ENCODE measurements at regions not wholly inside any gene's neighbourhood (a gene's known extent, or its start where the extent isn't known, plus 50 kb on each side); places are given as distances from the start of the nearest gene placed in this dataset.

DNA sequence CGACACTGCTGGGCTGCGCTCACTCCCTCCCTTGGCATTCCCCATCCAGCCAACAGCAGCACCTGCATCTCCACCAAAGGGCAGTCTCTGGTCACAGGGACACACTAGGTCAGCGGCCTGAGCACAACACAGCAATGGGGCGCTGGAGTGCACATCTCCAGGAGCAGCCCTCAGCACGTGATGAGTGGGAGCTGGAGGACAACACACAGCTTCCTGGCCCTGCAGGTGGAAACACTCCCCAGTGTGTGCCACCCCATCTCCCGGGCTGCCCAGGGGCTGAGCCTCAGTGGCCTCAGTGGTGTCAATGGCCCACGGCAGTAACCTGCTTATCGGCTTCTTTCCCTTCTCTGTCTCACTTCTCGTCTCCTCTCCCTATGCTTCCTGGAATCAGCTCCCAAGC is 96.8 kb upstream of the VSTM2B start:
- TF ChIP-seq, protein P1, sequence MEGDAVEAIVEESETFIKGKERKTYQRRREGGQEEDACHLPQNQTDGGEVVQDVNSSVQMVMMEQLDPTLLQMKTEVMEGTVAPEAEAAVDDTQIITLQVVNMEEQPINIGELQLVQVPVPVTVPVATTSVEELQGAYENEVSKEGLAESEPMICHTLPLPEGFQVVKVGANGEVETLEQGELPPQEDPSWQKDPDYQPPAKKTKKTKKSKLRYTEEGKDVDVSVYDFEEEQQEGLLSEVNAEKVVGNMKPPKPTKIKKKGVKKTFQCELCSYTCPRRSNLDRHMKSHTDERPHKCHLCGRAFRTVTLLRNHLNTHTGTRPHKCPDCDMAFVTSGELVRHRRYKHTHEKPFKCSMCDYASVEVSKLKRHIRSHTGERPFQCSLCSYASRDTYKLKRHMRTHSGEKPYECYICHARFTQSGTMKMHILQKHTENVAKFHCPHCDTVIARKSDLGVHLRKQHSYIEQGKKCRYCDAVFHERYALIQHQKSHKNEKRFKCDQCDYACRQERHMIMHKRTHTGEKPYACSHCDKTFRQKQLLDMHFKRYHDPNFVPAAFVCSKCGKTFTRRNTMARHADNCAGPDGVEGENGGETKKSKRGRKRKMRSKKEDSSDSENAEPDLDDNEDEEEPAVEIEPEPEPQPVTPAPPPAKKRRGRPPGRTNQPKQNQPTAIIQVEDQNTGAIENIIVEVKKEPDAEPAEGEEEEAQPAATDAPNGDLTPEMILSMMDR (IDR thresholded peaks at IDR 0.05), result no peak
- TF ChIP-seq POLR2AphosphoS5 (IDR thresholded peaks at IDR 0.05) (no peak), POLR2A (IDR thresholded peaks at IDR 0.05) (no peak)
